ENCODE measurements at regions not wholly inside any gene's neighbourhood (a gene's known extent, or its start where the extent isn't known, plus 50 kb on each side); places are given as distances from the start of the nearest gene placed in this dataset.

- H3K4me3 ChIP-seq (ENCODE audit: insufficient read depth, low read length), result no peak overlapping the region
- H3K27ac ChIP-seq (ENCODE audit: low read depth, low read length), result no peak overlapping the region
- TF ChIP-seq CTCF (IDR thresholded peaks at IDR 0.05; ENCODE audit: extremely low read depth, low read depth, low read length), result no peak
- H3K27me3 ChIP-seq (ENCODE audit: insufficient read depth, low read length), result no peaks in the 10 kb centered on the region
- H3K4me2 ChIP-seq (ENCODE audit: insufficient read depth, low read length), result no peak overlapping the region
- H3K4me1 ChIP-seq (ENCODE audit: insufficient read depth, low read length), result no peaks in the 10 kb centered on the region
- DNase-seq (ENCODE audit: insufficient read length, low spot score, missing footprints), result no peak
- no peaks in the 10 kb centered on the region for H4K20me1 ChIP-seq (ENCODE audit: insufficient read depth, low read length)
- H3K79me2 ChIP-seq (ENCODE audit: insufficient read depth, low read length), result no peaks in the 10 kb centered on the region
- no peak overlapping the region for H2AFZ ChIP-seq (ENCODE audit: low read length)
- H3K36me3 ChIP-seq (ENCODE audit: insufficient read depth, low read length), result no peaks in the 10 kb centered on the region
- H3K9me3 ChIP-seq (ENCODE audit: low read depth, low read length), result peaks cover 8% of the 10 kb centered on the region
These were observed 1709.5 kb upstream of the AGA start for GRCh38 chr4:179151770-179152169.

- H3K4me2 ChIP-seq (ENCODE audit: insufficient read depth, low read length), result no peak overlapping the region
- no peaks in the 10 kb centered on the region for H3K79me2 ChIP-seq (ENCODE audit: insufficient read depth, low read length)
- H3K27ac ChIP-seq (ENCODE audit: low read depth, low read length), result no peak overlapping the region
- H3K4me1 ChIP-seq (ENCODE audit: insufficient read depth, low read length), result no peaks in the 10 kb centered on the region
- TF ChIP-seq CTCF (IDR thresholded peaks at IDR 0.05; ENCODE audit: extremely low read depth, low read depth, low read length), result no peak
- no peaks in the 10 kb centered on the region for H3K27me3 ChIP-seq (ENCODE audit: insufficient read depth, low read length)
- no peaks in the 10 kb centered on the region for H3K36me3 ChIP-seq (ENCODE audit: insufficient read depth, low read length)
- no peak overlapping the region for H2AFZ ChIP-seq (ENCODE audit: low read length)
- no peak for DNase-seq (ENCODE audit: insufficient read length, low spot score, missing footprints)
- no peaks in the 10 kb centered on the region for H4K20me1 ChIP-seq (ENCODE audit: insufficient read depth, low read length)
- H3K4me3 ChIP-seq (ENCODE audit: insufficient read depth, low read length), result no peak overlapping the region
- no peaks in the 10 kb centered on the region for H3K9me3 ChIP-seq (ENCODE audit: low read depth, low read length)
These were observed 1720.9 kb upstream of the AGA start for GRCh38 chr4:179163147-179163546.

- Histone ChIP-seq H3K79me2 (ENCODE audit: insufficient read depth, low read length) (no peaks in the 10 kb centered on the region), H3K4me3 (ENCODE audit: insufficient read depth, low read length) (no peak overlapping the region), H3K27ac (ENCODE audit: low read depth, low read length) (no peak overlapping the region), H4K20me1 (ENCODE audit: insufficient read depth, low read length) (no peaks in the 10 kb centered on the region), H2AFZ (ENCODE audit: low read length) (no peak overlapping the region), H3K4me2 (ENCODE audit: insufficient read depth, low read length) (no peak overlapping the region), H3K4me1 (ENCODE audit: insufficient read depth, low read length) (no peaks in the 10 kb centered on the region), H3K27me3 (ENCODE audit: insufficient read depth, low read length) (no peaks in the 10 kb centered on the region), H3K36me3 (ENCODE audit: insufficient read depth, low read length) (no peaks in the 10 kb centered on the region), H3K9me3 (ENCODE audit: low read depth, low read length) (no peaks in the 10 kb centered on the region)
- TF ChIP-seq CTCF (IDR thresholded peaks at IDR 0.05; ENCODE audit: extremely low read depth, low read depth, low read length), result no peak
- DNase-seq (ENCODE audit: insufficient read length, low spot score, missing footprints), result no peak
These were observed 1722.2 kb upstream of the AGA start for GRCh38 chr4:179164267-179164999.

- no peaks in the 10 kb centered on the region for H3K27me3 ChIP-seq (ENCODE audit: insufficient read depth, low read length)
- H3K27ac ChIP-seq (ENCODE audit: low read depth, low read length), result no peak overlapping the region
- no peak overlapping the region for H3K4me3 ChIP-seq (ENCODE audit: insufficient read depth, low read length)
- peak; percentile 9 for DNase-seq (ENCODE audit: insufficient read length, low spot score, missing footprints)
- H3K9me3 ChIP-seq (ENCODE audit: low read depth, low read length), result no peaks in the 10 kb centered on the region
- no peaks in the 10 kb centered on the region for H3K36me3 ChIP-seq (ENCODE audit: insufficient read depth, low read length)
- no peaks in the 10 kb centered on the region for H3K4me1 ChIP-seq (ENCODE audit: insufficient read depth, low read length)
- H3K79me2 ChIP-seq (ENCODE audit: insufficient read depth, low read length), result no peaks in the 10 kb centered on the region
- TF ChIP-seq CTCF (IDR thresholded peaks at IDR 0.05; ENCODE audit: extremely low read depth, low read depth, low read length), result no peak
- no peak overlapping the region for H2AFZ ChIP-seq (ENCODE audit: low read length)
- no peak overlapping the region for H3K4me2 ChIP-seq (ENCODE audit: insufficient read depth, low read length)
- H4K20me1 ChIP-seq (ENCODE audit: insufficient read depth, low read length), result no peaks in the 10 kb centered on the region
These were observed 1722.9 kb upstream of the AGA start for GRCh38 chr4:179165000-179165738.
